HG02970 (cell line): ENCODE measurements at regions not wholly inside any gene's neighbourhood (a gene's known extent, or its start where the extent isn't known, plus 50 kb on each side); places are given as distances from the start of the nearest gene placed in this dataset.

ENCODE experiments used
- ATAC-seq: cut with Tn5 transposase; IDR thresholded peaks from one replicate; pipeline ENCODE4 v1.9.1; 2021; ENCODE audit warnings: mild to moderate bottlenecking, moderate library complexity, moderate number of reproducible peaks; ENCODE audit not compliant: unreplicated experiment, low FRiP score

DNA sequence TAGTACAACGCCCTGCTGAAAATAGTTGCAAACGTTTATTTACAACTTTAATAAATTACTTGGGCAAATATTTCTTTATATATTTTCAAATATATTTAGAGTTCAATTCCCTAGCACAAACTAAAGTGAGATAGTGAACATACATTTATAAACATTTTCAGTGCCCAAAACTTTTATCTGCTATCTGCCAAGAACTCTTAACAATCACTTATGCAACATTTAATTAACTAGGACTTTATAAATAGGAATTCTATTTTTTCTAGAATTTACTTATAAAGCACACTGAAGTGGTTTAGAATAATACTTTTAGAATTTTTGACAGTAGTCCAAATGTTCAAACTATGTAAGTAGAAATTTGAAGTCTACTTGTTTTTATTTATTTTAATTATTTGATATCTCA is 452.6 kb upstream of the RGS17 start:
- ATAC-seq = no peak

GRCh38 chr6:153580776-153581175 is 449.7 kb upstream of the RGS17 start:
- ATAC-seq = no peak

DNA sequence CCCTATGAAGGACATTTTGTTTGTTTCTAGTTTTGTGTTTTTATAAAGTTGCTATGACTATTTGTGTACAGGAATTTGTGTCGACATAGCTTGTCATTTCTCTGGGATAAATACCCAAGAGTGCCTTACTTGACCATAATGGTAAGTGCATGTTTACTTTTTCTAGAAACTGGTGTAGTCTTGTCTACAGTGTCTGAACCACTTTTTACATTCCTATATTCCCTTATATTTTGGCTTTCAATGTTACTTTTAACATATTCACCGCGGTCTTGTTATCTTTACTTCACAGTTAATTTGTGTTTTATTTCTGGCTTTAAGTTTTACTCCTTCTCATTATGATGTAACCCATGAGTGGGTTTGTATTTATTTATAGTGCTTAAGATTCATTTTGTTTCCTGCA is 444.4 kb upstream of the RGS17 start:
- ATAC-seq = no peak

DNA sequence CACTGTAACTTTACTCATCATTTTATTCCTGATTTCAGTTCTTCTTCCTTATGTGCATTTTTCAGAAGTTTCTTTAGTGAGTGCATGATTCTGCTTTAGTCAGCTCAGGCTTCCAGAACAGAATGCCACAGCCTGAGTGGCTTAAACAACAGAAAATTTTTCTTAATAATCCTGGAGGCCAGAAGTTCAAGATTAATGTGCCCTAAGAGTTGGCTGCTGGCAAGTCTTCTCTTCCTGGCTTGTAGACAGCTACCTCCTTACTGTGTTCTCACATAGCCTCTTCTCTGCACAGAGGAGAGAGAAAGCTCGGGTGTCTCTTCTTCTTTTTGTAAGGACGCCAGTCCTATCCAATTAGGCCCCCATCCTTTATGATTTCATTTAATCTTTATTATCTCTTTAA is 443.1 kb upstream of the RGS17 start:
- no peak for ATAC-seq

GRCh38 chr6:153572371-153572770 is 441.3 kb upstream of the RGS17 start:
- ATAC-seq = no peak

DNA sequence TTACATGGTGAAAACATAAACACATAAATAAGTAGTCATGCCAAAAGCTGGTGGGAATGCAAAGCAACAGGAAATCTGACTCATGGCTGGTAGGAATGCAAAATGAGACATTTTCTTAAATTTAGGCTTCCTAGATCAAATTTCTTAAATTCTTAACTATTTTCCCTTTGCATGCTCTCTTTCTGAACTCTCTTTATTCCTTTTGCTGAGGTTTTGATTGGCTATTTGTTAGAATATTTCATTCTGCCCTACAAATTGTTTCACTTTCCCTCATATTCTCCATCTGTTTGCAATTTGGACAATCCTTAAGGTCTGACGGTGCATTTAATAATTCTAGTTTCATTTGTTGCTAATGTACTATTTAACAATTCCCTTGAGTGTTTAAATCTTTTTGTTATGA is 437.5 kb upstream of the RGS17 start:
- ATAC-seq = no peak

GRCh38 chr6:153564803-153565202 is 433.7 kb upstream of the RGS17 start:
- no peak for ATAC-seq

DNA sequence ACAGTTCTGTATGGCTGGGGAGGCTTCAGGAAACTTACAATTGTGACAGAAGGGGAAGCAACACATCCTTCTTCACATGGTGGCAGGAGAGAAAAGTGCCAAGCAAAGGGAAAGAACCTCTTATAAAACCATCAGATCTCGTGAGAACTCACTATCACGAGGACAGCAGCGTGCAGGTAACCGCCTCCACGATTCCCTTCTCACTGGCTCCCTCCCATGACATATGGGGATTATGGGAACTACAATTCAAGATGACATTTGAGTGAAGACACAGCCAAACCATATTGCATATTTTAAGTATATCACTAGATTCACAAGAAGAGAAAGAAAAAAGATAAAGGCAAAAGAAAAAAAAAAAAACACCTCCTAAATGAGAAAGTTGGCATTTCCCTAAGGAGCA is 431.9 kb upstream of the RGS17 start:
- no peak for ATAC-seq

- no peak for ATAC-seq
Measured at GRCh38 chr6:153553627-153554026, 422.5 kb upstream of the RGS17 start.

GRCh38 chr6:153539602-153540001 is 408.5 kb upstream of the RGS17 start:
- no peak for ATAC-seq

- ATAC-seq = no peak
Measured at GRCh38 chr6:153538491-153538890, 407.4 kb upstream of the RGS17 start.

- no peak for ATAC-seq
Measured at GRCh38 chr6:153537422-153537821, 406.3 kb upstream of the RGS17 start.

- ATAC-seq = no peak
Measured at GRCh38 chr6:153526479-153526878, 395.4 kb upstream of the RGS17 start.

DNA sequence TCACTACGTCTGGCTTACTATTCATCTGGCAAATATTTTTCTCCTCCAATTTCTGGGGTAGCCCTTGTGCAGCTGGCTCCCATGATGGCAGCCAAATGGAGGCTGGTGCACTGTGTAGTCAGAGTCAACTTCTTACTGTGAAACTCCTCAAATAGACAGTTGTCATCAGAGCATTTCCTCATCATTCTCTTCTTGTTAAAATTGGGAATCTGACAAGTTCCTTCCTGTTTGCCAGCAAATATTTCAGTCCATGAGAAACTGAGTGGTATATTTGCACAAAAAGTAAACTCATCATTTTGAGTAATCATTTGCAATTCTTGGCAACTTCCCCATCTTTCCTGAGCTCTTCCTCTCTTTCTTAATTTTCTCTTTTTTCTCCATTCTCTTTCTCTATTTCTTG is 394.9 kb upstream of the RGS17 start:
- no peak for ATAC-seq

DNA sequence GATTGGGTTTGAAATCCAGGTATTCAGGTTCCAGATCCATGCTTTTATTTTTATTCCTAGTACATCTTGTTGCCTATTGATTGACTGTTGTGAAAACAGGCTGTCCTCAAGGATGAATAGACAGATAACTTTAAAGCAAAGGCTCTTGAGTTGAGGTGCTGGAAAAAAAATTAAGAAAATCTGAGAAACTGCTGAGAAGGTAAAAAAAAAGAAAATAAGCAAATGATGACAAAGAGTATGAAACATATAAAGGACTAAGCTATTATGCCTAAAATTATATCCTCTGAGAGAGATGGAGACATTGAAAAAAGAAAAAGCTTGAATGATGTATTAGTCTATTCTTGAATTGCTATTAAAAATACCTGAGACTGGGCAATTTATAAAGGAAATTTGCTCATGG is 392.3 kb upstream of the RGS17 start:
- ATAC-seq = no peak

GRCh38 chr6:153511896-153512496 is 380.9 kb upstream of the RGS17 start:
- ATAC-seq = peak; percentile 78

- no peak for ATAC-seq
Measured at GRCh38 chr6:153503810-153504209, 372.7 kb upstream of the RGS17 start.

DNA sequence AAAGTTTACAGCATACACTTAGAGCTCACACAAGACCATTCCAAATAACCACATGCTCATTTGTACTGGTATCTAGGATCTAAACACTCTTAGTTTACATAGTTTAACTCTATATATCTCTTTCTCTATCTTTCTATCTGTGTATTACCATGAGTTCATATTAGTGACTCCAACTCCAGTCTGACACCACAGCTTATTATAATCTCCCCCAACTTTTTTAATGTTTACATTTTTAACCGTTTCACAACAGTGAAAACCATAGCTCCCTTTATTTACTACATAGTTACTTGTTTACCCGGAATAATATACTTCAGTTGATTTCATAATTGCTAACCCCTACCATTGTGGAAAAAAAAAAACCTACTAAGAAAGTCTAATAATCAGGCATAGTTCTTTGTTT is 362.4 kb upstream of the RGS17 start:
- no peak for ATAC-seq

DNA sequence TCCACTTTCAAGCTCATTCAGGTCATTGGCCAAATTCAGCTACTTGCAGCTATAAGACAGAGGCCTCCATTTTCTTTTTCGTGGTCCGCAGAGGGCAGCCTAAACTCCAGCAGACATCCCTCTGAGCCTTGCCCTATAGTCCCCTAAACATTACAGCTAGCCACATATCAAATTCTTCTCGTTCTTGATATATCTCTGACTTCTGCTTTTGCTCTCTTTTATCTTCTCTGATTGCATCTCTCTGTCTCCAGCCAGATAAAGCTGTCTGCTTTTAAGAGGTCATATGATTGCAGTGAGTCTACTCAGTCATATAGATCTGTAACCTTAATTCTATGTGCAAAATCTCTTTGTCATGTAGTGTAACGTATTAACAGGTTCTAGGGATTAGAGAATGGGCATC is 358.4 kb upstream of the RGS17 start:
- ATAC-seq = no peak

DNA sequence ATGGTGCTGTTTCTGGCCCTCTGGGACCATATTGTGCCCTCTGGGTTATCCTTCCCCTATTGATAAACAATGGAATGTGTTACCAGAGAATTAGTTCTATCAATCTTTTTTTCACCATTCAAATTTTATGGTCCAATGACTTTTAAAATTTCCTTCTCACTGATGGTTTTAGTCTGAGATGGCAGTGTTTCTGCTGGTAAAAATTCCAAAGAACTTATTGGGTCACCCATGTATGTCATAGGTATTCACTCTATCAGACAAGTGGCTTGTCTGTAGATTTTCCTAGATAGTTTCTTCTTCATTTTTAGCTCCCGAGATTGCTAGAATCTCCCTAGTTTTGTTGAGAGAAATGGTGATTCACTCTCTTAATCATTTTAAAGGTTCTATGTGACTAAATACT is 357.2 kb upstream of the RGS17 start:
- no peak for ATAC-seq

- ATAC-seq = no peak
Measured at GRCh38 chr6:153485072-153485471, 354.0 kb upstream of the RGS17 start.

GRCh38 chr6:153484056-153484455 is 353.0 kb upstream of the RGS17 start:
- no peak for ATAC-seq

GRCh38 chr6:153476243-153476642 is 345.2 kb upstream of the RGS17 start:
- no peak for ATAC-seq
